ENCODE measurements at regions not wholly inside any gene's neighbourhood (a gene's known extent, or its start where the extent isn't known, plus 50 kb on each side); places are given as distances from the start of the nearest gene placed in this dataset.
"Not testable (repeated sequence)": the region's sequence is repeated elsewhere in the genome, so short reads cannot be mapped to it uniquely, and the experiment has no call there.

GRCh38 chr9:1173211-1173610 is 123.1 kb downstream of the DMRT2 start:
- no peaks in the 10 kb centered on the region for H3K36me3 ChIP-seq (ENCODE audit: insufficient read depth in 1 of 2, low read depth in 1 of 2)
- TF ChIP-seq CTCF (IDR thresholded peaks at IDR 0.05), result no peak
- no peak overlapping the region for H3K27ac ChIP-seq
- ATAC-seq, result no peak
- H3K4me1 ChIP-seq, result no peaks in the 10 kb centered on the region
- intact Hi-C loops (cut with DNase I), result no loop called here
- WGBS, 3 donors, result 32 to 43% (median 36%) methylated on average over 3 of the region's 3 CpGs
- no peaks in the 10 kb centered on the region for H3K27me3 ChIP-seq (ENCODE audit: insufficient read depth in 3 of 3, low read length in 2 of 3)
- DNase-seq, result no peak
- H3K9me3 ChIP-seq, result no peaks in the 10 kb centered on the region
- no peak overlapping the region for H3K4me3 ChIP-seq

- Histone ChIP-seq H3K4me1 (no peaks in the 10 kb centered on the region), H3K27ac (no peak overlapping the region), H3K36me3 (ENCODE audit: insufficient read depth in 1 of 2, low read depth in 1 of 2) (no peaks in the 10 kb centered on the region), H3K9me3 (no peaks in the 10 kb centered on the region), H3K27me3 (ENCODE audit: insufficient read depth in 3 of 3, low read length in 2 of 3) (no peaks in the 10 kb centered on the region), H3K4me3 (no peak overlapping the region)
- WGBS, 3 donors, result 35 to 46% (median 46%) methylated on average over 6 of the region's 6 CpGs
- intact Hi-C loops (cut with DNase I), result no loop called here
- DNase-seq, result no peak
- TF ChIP-seq CTCF (IDR thresholded peaks at IDR 0.05), result no peak
- ATAC-seq, result no peak
These were observed 123.8 kb downstream of the DMRT2 start for GRCh38 chr9:1173993-1174392.

- no peak for ATAC-seq
- Histone ChIP-seq H3K9me3 (peaks cover 4% of the 10 kb centered on the region), H3K36me3 (ENCODE audit: insufficient read depth in 1 of 2, low read depth in 1 of 2) (no peaks in the 10 kb centered on the region), H3K4me3 (no peak overlapping the region), H3K27ac (no peak overlapping the region), H3K27me3 (ENCODE audit: insufficient read depth in 3 of 3, low read length in 2 of 3) (no peaks in the 10 kb centered on the region), H3K4me1 (no peaks in the 10 kb centered on the region)
- WGBS, 3 donors, result 41 to 55% (median 45%) methylated on average over 2 of the region's 2 CpGs
- DNase-seq, result no peak
- no peak for TF ChIP-seq CTCF (IDR thresholded peaks at IDR 0.05)
- intact Hi-C loops (cut with DNase I), result no loop called here
These were observed 129.2 kb downstream of the DMRT2 start for GRCh38 chr9:1179366-1179765.

GRCh38 chr9:1184146-1184545 is 134.0 kb downstream of the DMRT2 start:
- H3K4me1 ChIP-seq, result no peaks in the 10 kb centered on the region
- DNase-seq (no peak), ATAC-seq (no peak)
- H3K4me3 ChIP-seq, result no peak overlapping the region
- no peaks in the 10 kb centered on the region for H3K27me3 ChIP-seq (ENCODE audit: insufficient read depth in 3 of 3, low read length in 2 of 3)
- intact Hi-C loops (cut with DNase I), result no loop called here
- peaks cover 4% of the 10 kb centered on the region for H3K9me3 ChIP-seq
- no peaks in the 10 kb centered on the region for H3K36me3 ChIP-seq (ENCODE audit: insufficient read depth in 1 of 2, low read depth in 1 of 2)
- H3K27ac ChIP-seq, result no peak overlapping the region
- TF ChIP-seq CTCF (IDR thresholded peaks at IDR 0.05), result no peak

GRCh38 chr9:1187137-1187536 is 137.0 kb downstream of the DMRT2 start:
- H3K9me3 ChIP-seq; H3K27ac ChIP-seq; DNase-seq; H3K36me3 ChIP-seq (ENCODE audit: insufficient read depth in 1 of 2, low read depth in 1 of 2); ATAC-seq; H3K27me3 ChIP-seq (ENCODE audit: insufficient read depth in 3 of 3, low read length in 2 of 3); intact Hi-C loops (cut with DNase I); H3K4me1 ChIP-seq; H3K4me3 ChIP-seq: not testable (repeated sequence)
- WGBS, 3 donors, result 88 to 92% (median 89%) methylated on average over 8 to 9 of the region's 9 CpGs

- ATAC-seq; H3K36me3 ChIP-seq (ENCODE audit: insufficient read depth in 1 of 2, low read depth in 1 of 2); H3K4me1 ChIP-seq; DNase-seq; H3K9me3 ChIP-seq; H3K27ac ChIP-seq; H3K4me3 ChIP-seq; H3K27me3 ChIP-seq (ENCODE audit: insufficient read depth in 3 of 3, low read length in 2 of 3): not testable (repeated sequence)
- 73 to 81% (median 76%) methylated on average over 5 of the region's 5 CpGs for WGBS, 3 donors
- intact Hi-C loops (cut with DNase I), result loop anchor here in 1 of 2 donors (10.0 kb wide), 1 partner anchor 61 kb away; no protein-coding TSS in a partner anchor
These were observed 145.5 kb downstream of the DMRT2 start for GRCh38 chr9:1195636-1196035.
